GM12801 (cell line): ENCODE measurements at regions not wholly inside any gene's neighbourhood (a gene's known extent, or its start where the extent isn't known, plus 50 kb on each side); places are given as distances from the start of the nearest gene placed in this dataset.

Source experiments
- CTCF ChIP-seq: IDR thresholded peaks from one replicate; pipeline ENCODE4 v1.5.1; 2011; ENCODE audit warnings: control low read depth; ENCODE audit not compliant: insufficient read length; ENCODE audit errors: extremely low read depth

- no peak for TF ChIP-seq CTCF
Observed at GRCh38 chr17:73694491-73694890, 50.2 kb upstream of the SDK2 start.

- TF ChIP-seq CTCF, result no peak
Observed at GRCh38 chr17:73695035-73695738, 50.9 kb upstream of the SDK2 start.

GRCh38 chr17:73696251-73696650 lies 52.0 kb upstream of the SDK2 start:
- TF ChIP-seq CTCF, result no peak

- TF ChIP-seq CTCF, result no peak
Observed at GRCh38 chr17:73697872-73698271, 53.6 kb upstream of the SDK2 start.

GRCh38 chr17:73698966-73699365 lies 54.7 kb upstream of the SDK2 start:
- no peak for TF ChIP-seq CTCF

- TF ChIP-seq CTCF, result no peak
Observed at GRCh38 chr17:73701701-73702100, 57.5 kb upstream of the SDK2 start.

GRCh38 chr17:73703192-73703591 lies 58.9 kb upstream of the SDK2 start:
- no peak for TF ChIP-seq CTCF
